HG03045 (cell line): ENCODE measurements at regions not wholly inside any gene's neighbourhood (a gene's known extent, or its start where the extent isn't known, plus 50 kb on each side); places are given as distances from the start of the nearest gene placed in this dataset.
"Not testable (repeated sequence)": the region's sequence is repeated elsewhere in the genome, so short reads cannot be mapped to it uniquely, and the experiment has no call there.

Experiments used
- ATAC-seq: cut with Tn5 transposase; IDR thresholded peaks from one replicate; pipeline ENCODE4 v1.9.1; 2021; ENCODE audit warnings: mild to moderate bottlenecking, moderate library complexity; ENCODE audit not compliant: unreplicated experiment

DNA sequence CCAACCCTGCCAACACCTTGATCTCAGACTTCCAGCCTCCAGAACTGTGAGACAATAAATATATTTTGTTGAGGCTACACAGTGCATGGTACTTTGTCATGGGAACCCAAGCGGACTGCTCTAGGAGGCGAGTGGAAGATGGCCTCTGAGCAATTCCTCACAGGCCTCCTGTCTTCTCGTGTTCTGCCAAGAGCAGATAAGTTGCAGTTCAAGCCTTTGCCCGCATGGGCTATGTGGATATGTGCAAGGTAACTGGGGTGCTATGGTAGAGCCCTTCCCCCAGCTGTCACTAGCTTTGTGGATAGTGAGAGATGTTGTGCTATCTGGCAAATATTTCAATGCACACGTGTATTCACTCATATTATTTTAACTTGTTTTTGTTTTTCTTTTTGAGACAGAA is 156.0 kb upstream of the BCOR start:
- no peak for ATAC-seq

DNA sequence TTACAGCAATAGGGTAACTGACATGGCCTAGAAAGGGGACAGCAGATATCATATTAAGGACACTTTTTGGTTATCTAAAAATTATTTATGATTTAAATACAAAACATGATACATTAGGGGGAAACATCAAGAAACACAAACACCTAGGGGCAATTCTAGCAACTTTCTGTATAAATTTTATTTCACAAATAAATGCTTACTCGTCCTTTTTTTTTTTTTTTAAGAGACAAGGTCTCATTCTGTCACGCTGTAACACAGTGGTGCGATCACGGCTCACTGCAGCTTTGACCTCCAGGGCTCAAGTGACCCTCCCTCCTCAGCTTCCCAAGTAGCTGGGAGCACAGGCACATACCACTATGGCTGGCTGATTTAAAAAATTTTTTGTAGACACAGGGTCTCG is 151.8 kb upstream of the BCOR start:
- ATAC-seq = no peak

DNA sequence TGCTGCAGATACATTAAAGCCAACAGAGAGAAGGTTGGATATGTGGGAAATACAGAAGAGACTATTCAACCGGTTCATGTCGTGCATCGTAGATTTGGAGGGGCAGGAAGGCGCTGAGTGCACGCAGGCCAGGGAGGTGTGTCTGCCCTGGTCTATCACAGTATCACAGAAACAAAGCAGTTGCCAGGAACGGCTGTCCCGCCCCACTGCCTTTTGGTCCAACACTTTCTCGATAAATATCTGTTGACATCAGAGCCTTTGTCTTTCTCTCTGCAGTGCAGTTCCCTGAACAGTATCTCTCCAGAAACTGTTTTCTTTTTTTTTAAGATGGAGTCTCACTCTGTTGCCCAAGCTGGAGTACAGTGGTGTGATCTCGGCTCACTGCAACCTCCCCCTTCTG is 151.1 kb upstream of the BCOR start:
- no peak for ATAC-seq

DNA sequence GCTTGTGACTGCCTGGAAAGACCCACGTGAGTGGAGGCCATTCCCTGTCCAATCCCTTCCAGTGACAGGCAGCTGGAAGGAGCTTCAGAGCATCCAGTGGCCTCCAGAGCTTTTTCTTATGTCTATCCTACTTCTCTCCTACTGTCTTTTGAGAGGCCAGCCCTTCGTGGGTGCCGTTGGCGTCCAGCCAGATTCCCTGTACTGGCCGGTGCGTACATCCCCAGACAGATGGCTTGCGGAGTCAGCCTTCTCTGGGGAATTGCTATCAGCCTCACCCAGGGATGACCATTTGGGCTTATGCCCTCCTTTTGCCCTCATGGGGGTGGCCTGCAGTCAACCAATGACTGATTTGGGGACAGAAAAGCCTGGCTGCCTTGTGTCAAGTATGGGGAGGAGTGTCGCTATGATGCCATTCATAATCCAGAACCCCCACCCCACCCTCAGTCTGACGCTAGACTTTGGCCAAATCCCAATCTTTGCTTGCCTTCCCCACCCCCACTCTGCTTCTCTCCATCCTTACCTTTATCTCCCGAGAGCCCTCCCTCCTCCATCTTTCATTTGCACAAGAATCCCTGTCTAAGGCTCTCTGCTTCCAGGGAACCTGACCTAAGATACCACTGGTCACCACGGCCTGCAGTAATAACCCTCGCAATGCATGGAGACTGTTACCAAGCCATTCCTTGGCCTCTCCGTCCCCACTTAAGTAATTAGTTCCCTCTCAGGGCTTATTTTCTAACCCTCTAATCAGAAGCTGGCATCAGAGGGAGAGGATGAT is 150.3 kb upstream of the BCOR start:
- ATAC-seq = no peak

DNA sequence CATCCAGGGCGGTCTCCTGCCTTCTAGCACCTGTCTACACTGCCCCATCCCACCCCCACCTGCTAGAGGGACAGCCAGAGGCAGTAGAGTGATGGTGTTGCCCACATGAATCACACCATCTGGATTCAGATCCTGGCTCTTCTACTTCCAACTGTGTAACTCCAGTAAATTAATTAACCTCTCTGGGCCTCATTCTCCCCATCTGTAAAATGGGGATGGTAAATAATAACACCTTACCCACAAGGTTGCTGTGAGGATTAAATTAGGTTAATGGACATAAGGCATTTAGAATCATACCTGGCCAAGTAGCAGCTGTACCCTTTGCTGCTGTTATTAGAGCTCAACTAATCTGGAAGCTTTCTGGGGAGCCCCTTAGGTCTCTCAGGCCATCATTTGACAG is 149.6 kb upstream of the BCOR start:
- no peak for ATAC-seq

DNA sequence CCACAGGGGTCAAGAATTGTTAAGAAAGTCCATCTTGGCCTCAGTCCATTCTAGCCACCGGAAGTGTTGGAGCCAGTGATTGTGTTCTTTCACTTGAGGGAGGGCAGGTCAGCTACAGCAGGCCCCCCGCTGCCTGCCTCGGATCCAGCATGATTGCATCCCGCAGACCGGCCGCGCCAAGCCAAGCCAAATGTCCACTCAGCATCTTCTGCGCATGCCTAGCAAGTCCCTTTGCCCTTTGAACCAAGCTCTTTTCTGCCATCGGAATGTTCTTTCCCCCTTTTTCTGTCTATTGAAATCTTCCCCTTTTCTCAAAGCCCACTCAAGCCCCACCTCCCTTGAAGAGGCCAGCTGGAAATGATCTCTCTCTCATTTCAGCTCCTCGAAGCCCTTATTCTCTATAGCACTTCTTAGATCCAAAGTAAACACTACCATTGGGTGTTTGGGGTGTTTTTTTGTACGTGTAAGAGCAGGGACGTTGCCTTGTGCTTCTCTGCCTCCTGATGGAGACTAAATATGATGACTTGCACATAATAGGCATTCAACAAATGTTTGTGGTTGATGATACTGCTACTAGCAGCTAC is 147.8 kb upstream of the BCOR start:
- ATAC-seq = no peak

DNA sequence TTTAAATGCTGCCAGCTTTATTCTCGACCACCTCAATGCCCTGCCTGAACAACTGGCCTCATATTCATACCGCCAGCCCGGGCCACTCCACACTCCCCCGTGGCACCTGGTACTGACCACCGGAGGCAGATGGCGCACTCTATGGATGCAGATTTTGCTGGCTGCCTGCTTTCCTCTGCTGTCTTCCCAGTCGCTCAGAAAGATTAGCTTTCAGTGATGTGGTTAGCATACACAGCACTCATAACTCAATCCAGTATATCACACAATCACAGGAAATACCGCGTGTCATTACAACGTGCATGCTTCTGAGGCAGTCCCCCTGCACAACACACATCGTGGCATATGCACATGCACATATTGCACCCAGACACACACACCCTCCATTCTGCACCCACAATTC is 147.2 kb upstream of the BCOR start:
- ATAC-seq = no peak

DNA sequence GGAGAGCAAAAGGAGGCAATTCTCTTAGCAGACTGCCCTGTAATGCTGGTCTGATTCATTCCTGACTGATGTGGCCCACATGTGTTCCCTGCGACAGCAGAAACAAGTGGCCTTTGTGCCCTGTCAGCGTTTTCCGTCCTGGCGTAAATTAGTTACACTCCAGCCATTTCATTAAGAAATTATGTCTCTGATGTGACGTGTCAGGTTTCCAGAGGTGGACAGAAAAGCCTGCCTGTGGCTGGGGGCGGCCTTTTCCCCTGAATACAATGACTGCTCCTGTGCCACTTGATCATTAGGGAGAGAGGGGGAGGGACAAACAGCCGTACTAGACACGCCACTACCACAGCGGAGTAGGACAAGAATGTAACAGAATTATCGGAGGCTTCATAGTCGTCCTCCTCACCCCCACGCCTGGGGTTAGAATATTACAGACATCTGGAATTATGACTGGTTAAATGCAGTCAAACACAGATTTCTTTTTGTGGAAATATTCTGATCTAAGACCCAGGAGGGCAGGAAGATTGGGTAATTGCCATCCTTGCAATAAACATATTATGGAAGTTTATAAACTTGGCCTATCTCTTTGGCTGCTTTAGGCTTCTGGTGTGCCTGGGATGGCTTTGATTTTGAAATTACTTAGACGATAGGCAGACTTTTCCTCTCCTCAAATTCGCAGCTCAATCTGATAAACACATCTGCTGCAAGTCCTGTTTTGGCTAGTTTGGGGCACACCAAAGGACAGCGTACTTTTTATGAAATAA is 146.2 kb upstream of the BCOR start:
- ATAC-seq = no peak

DNA sequence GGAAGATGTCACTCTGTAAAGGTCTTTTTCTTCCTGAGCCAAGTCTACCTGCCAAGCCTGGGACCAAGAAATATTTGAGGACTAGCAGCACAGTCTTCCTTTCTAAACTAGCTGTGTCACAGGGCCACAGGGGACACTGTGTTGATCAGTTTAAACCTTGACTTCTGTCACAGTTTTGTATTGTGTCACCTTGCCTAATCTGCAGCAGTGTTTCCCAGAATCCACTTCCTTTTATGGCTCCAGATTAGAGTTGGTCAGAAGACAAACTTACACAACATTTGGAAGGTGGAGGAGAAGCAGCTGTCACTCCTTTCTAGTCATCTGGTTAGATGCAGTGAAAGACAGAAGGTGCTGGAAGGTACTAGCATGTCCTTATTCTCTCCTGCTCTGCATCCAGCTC is 143.1 kb upstream of the BCOR start:
- no peak for ATAC-seq

DNA sequence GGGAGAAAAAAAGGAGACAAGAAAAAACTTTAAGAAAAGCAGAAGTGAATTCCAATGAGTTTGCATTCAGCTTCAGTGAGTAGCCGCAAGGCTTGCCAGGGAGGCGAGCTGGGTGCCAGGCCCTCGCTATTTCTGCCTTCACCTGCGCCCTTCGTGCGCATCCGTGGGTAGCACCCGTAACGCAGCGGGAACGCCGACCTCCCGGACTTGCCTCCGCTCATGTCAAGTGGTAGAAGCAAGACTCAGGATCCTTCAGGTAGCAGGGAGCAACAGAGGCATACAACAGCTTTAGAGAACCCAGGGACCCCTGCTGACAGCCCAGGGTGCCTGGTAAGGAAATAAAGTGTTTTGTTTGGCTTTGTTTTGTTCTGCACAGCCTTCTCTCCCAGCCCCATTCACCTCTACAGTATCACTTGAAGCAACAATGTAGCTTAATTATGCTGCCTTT is 140.0 kb upstream of the BCOR start:
- no peak for ATAC-seq

DNA sequence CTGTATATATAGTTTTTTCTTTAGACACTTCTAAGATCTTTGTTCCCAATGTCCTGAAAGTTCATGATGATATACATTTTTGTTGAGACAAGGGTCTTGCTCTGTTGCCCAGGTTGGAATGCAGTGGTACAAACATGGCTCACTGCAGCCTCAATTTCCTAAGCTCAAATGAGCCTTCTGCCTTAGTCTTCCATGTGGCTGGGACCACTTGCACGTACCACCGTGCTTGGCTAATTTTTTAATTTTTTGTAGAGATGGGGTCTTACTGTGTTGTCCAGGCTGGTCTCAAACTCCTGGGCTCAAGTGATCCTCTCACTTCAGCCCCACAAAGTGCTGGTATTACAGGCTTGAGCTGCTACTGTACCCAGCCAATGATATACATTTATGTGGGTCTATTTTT is 132.9 kb upstream of the BCOR start:
- no peak for ATAC-seq

DNA sequence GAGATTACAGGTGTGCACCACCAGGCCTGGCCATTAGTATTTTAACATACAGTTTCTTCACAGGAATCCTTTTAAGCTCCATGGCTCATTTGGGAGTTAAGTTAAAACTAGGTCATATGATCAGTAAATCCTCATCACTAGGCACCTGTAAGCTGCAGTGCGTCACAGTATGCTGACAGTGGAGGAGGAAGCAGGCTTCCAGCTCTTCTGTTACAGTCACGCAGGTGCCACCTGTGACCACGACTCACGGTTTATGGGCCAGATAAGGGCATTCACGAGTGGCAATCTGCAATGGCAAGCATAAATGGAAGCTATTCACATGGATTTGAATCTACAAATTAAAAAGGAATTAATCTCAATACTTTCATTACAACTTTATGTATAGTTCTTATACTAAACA is 129.4 kb upstream of the BCOR start:
- ATAC-seq = no peak

DNA sequence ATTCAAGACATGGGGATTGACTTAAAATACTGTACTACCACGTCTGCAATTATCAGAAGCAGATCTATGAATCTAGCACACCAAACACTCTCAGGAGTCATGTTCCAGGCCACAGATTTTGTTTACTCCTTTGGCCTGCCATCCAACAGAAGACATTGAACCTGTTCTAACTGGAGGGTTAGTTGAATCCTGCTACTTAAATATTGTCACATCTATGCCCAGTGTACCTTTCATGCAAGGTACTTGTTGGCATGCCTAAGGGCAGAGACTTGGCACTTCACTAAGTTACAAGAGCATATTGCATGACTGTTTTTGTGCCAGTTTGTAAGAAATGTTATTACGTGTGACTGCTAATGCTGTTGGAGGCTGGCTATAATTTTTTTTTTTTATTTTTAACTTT is 126.9 kb upstream of the BCOR start:
- no peak for ATAC-seq

DNA sequence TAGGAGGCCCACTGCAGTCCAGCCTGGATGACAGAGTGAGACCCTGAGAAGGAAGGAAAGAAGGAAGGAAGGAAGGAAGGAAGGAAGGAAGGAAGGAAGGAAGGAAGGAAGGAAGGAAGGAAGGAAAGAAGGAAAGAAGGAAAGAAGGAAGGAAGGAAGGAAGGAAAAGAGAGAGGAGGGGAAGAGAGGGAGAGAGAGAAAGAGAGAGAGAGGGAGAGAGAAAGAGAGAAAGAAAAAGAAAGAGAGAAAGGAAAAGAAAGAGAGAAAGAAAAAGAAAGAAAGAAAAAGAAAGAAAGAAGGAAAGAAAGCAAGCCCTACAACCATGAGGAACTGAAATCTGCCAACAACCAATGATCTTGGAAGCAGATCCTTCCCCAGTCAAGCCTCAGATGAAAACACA is 124.9 kb upstream of the BCOR start:
- not testable (repeated sequence) for ATAC-seq

DNA sequence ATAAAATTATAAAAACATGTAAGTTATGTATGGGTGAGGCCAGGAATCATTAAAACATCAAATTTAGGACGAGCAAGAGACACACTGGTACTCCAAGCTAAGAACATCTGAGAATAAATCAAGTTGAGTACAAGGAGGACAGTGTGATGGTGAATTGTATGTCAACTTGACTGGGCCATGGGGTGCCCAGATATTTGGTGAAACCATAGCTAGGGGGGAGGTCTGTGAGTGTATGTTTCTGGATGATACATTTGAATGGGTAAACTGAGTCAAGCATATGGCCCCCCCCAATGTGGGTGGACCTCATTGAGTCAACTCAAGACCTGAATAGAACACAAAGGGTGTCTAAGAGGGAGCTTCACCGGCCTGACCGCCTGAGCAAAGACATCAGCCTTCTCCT is 115.3 kb upstream of the BCOR start:
- ATAC-seq = no peak

DNA sequence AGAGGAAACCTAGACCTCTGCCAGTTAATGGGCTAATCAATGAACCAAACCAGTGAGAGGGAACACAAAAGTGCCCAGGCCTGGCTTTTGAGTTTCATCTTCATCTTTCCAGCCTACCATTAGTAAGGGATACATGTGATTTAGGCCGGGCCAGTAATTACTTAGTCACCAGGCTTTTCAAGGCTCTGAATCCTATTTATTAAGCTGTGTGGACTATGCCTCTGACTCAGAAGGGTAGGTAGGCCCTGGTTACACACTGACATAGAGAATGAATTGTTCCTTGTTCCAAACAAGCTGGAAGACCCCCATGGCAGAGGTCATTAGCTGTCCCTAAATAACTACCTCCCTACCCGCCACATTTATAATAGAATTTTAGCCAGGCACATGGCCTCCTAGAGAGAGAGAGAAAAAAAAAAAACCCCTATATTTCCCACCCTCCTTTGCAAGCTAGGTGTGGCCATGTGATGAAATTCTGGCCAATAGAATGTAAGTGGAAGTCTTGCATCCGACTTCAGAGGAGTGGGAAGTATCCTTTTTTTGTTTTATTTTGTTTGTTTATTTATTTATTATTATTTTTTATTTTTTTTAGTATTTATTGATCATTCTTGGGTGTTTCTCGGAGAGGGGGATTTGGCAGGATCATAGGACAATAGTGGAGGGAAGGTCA is 112.3 kb upstream of the BCOR start:
- no peak for ATAC-seq

DNA sequence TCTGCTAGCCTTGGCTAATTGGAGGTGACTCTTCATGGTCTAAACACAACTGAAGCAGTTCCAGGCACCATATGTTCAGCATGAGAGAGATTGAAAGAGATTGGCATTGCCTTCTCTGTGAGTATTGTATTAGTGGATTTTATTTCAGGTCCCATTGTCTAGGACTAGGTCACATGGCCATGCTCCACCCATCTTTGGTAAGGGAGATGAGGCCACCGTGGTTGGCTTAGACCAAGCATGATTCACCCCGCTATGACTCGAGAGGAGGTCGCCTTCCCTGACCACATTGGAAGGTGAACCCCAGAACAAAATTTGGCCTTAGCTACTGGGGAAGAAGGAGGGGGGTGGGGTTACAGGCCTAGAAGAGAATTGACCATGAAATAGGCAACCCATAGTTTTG is 109.9 kb upstream of the BCOR start:
- ATAC-seq = no peak

DNA sequence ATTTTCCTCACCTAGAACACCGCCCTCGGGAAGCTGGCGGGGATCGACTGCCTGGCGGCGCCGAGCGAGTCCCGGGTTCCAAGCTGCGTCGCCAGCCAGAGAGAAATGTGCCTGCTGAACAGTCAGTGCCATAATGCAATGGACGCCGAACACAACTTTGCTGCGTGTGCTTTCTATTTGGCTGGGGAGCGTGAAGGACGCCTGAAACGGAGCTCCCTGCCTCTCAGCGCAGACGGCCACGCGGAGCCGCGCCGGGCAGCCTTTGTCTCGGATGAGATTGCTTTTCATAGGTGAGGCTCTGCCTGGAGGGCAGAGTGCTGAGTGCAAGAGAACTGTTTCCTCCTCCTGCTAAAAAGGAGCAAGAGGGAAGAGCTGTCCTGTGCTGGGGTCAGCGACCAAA is 107.7 kb upstream of the BCOR start:
- ATAC-seq = no peak

DNA sequence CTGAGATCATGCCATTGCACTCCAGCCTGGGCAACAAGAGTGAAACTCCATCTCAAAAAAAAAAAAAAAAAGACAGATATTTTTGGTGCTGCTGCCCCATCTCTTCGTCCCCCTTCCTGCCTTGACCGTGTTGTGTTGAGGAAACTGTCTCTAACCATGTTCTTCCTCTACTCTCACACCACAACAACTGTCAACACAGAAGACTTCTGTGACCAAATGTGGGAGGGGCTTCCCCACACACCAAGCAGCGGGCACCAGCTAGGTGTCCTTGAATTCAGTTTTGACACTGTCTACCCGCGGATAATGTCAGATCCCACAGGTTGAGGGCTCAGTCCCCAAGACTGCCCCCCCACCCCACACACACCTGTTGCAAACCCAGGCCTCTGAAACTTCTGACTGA is 104.7 kb upstream of the BCOR start:
- ATAC-seq = no peak

DNA sequence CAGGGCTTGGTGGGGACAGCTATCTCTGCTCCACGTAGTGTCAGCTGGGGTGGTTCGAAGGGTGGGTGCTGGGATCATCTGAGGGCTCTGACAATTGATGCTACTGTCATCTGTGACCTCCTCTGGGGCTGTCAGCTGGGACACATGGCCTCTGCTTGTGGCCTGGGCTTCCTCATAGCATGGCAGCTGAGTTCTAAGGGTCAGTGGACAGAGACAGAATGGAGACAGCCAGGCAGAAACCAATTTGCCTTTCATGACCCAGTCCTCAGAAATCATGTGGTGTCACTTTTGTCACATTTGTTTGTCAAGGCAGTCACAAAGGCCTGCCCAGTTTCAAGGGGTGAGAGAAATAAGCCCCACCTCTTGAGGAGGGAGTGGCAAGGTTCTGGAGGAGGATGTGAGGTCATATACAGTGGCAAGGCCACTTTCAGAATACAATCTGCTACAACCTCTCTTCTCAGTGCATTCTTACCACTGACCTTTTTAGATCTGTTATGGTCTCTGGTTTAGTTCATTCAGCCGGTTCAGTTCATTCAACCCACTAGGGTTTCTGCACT is 103.6 kb upstream of the BCOR start:
- ATAC-seq = no peak

DNA sequence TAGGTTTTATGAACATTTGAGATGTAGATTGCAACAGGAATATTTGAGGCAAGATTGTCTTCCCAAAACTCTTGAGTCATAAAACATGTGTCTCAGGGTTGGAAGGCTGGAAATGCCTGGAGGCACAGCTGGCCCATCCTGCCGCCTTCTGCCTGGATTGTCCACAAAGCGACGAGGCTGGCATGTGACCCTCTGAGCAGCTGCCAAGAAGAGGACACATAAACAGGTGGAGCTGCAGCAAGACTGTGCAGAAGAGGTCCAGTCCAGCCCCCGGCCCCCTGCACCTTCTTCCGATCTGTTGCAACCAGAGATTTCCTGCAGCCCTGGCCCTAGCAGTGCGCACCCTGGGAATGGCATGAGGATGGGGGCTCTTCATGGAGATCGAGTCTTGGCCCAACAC is 101.9 kb upstream of the BCOR start:
- no peak for ATAC-seq
